ENCODE measurements at regions not wholly inside any gene's neighbourhood (a gene's known extent, or its start where the extent isn't known, plus 50 kb on each side); places are given as distances from the start of the nearest gene placed in this dataset.

GRCh38 chr3:25035526-25035925 is 392.5 kb upstream of the RARB start:
- TF ChIP-seq POLR2AphosphoS5 (IDR thresholded peaks at IDR 0.05; ENCODE audit: low read depth) = no peak
- TF ChIP-seq, protein P1, sequence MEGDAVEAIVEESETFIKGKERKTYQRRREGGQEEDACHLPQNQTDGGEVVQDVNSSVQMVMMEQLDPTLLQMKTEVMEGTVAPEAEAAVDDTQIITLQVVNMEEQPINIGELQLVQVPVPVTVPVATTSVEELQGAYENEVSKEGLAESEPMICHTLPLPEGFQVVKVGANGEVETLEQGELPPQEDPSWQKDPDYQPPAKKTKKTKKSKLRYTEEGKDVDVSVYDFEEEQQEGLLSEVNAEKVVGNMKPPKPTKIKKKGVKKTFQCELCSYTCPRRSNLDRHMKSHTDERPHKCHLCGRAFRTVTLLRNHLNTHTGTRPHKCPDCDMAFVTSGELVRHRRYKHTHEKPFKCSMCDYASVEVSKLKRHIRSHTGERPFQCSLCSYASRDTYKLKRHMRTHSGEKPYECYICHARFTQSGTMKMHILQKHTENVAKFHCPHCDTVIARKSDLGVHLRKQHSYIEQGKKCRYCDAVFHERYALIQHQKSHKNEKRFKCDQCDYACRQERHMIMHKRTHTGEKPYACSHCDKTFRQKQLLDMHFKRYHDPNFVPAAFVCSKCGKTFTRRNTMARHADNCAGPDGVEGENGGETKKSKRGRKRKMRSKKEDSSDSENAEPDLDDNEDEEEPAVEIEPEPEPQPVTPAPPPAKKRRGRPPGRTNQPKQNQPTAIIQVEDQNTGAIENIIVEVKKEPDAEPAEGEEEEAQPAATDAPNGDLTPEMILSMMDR (IDR thresholded peaks at IDR 0.05; ENCODE audit: insufficient read depth, low read length) = no peak
- TF ChIP-seq, protein P2, sequence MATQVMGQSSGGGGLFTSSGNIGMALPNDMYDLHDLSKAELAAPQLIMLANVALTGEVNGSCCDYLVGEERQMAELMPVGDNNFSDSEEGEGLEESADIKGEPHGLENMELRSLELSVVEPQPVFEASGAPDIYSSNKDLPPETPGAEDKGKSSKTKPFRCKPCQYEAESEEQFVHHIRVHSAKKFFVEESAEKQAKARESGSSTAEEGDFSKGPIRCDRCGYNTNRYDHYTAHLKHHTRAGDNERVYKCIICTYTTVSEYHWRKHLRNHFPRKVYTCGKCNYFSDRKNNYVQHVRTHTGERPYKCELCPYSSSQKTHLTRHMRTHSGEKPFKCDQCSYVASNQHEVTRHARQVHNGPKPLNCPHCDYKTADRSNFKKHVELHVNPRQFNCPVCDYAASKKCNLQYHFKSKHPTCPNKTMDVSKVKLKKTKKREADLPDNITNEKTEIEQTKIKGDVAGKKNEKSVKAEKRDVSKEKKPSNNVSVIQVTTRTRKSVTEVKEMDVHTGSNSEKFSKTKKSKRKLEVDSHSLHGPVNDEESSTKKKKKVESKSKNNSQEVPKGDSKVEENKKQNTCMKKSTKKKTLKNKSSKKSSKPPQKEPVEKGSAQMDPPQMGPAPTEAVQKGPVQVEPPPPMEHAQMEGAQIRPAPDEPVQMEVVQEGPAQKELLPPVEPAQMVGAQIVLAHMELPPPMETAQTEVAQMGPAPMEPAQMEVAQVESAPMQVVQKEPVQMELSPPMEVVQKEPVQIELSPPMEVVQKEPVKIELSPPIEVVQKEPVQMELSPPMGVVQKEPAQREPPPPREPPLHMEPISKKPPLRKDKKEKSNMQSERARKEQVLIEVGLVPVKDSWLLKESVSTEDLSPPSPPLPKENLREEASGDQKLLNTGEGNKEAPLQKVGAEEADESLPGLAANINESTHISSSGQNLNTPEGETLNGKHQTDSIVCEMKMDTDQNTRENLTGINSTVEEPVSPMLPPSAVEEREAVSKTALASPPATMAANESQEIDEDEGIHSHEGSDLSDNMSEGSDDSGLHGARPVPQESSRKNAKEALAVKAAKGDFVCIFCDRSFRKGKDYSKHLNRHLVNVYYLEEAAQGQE (IDR thresholded peaks at IDR 0.05; ENCODE audit: insufficient replicate concordance, low read depth) = no peak
- TF ChIP-seq GABPA (IDR thresholded peaks at IDR 0.05; ENCODE audit: low read depth) = no peak
- TF ChIP-seq SPI1 (IDR thresholded peaks at IDR 0.05; ENCODE audit: borderline replicate concordance, low read depth) = no peak
- Histone ChIP-seq H3K27ac (replicated peaks) (no peak overlapping the region), H3K27me3 (ENCODE audit: insufficient read depth, poor library complexity, severe bottlenecking) (no peaks in the 10 kb centered on the region), H3K4me3 (replicated peaks; ENCODE audit: insufficient read depth, low read length) (no peak overlapping the region)
- DNase-seq (ENCODE audit: low read depth in 1 of 2, low spot score in 1 of 2) = no peak

- TF ChIP-seq SPI1 (IDR thresholded peaks at IDR 0.05; ENCODE audit: borderline replicate concordance, low read depth) = no peak
- TF ChIP-seq, protein P2 (IDR thresholded peaks at IDR 0.05; ENCODE audit: insufficient replicate concordance, low read depth) = no peak
- TF ChIP-seq POLR2AphosphoS5 (IDR thresholded peaks at IDR 0.05; ENCODE audit: low read depth) = no peak
- TF ChIP-seq, protein P1 (IDR thresholded peaks at IDR 0.05; ENCODE audit: insufficient read depth, low read length) = no peak
- no peak for TF ChIP-seq GABPA (IDR thresholded peaks at IDR 0.05; ENCODE audit: low read depth)
- Histone ChIP-seq H3K27me3 (ENCODE audit: insufficient read depth, poor library complexity, severe bottlenecking) (no peaks in the 10 kb centered on the region), H3K27ac (replicated peaks) (no peak overlapping the region), H3K4me3 (replicated peaks; ENCODE audit: insufficient read depth, low read length) (no peak overlapping the region)
- DNase-seq (ENCODE audit: low read depth in 1 of 2, low spot score in 1 of 2) = no peak
Observed at GRCh38 chr3:25036633-25037032, 391.4 kb upstream of the RARB start.

DNA sequence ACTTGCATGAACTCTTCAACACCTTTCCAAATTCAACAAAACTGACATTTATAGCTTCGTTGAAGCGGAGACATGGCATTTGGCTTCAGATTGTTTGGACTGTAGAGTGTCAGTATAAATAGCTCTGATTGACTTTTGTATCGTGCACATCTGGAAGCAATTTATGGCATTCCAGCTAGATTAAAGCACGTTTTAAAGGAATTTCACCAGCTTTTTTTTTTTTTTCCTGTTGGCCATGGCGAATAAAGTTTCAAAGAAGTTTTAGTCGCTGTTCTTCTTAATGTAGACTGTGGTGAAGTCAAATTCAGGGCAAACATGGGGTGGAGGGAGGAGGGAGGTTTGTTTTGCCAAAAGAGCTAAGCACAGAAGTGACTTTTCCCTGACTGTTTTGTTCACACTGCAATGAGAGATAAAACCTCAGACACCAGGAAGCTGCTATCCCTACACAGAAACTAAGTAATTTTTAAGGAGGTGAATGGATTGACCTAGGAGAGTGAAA is 391.0 kb upstream of the RARB start:
- no peak for DNase-seq (ENCODE audit: low read depth in 1 of 2, low spot score in 1 of 2)
- Histone ChIP-seq H3K27me3 (ENCODE audit: insufficient read depth, poor library complexity, severe bottlenecking) (no peaks in the 10 kb centered on the region), H3K27ac (replicated peaks) (no peak overlapping the region), H3K4me3 (replicated peaks; ENCODE audit: insufficient read depth, low read length) (no peak overlapping the region)
- TF ChIP-seq SPI1 (IDR thresholded peaks at IDR 0.05; ENCODE audit: borderline replicate concordance, low read depth) = no peak
- TF ChIP-seq, protein P1 (IDR thresholded peaks at IDR 0.05; ENCODE audit: insufficient read depth, low read length) = no peak
- no peak for TF ChIP-seq GABPA (IDR thresholded peaks at IDR 0.05; ENCODE audit: low read depth)
- TF ChIP-seq, protein P2 (IDR thresholded peaks at IDR 0.05; ENCODE audit: insufficient replicate concordance, low read depth) = no peak
- no peak for TF ChIP-seq POLR2AphosphoS5 (IDR thresholded peaks at IDR 0.05; ENCODE audit: low read depth)
